ENCODE measurements at regions not wholly inside any gene's neighbourhood (a gene's known extent, or its start where the extent isn't known, plus 50 kb on each side); places are given as distances from the start of the nearest gene placed in this dataset.

DNA sequence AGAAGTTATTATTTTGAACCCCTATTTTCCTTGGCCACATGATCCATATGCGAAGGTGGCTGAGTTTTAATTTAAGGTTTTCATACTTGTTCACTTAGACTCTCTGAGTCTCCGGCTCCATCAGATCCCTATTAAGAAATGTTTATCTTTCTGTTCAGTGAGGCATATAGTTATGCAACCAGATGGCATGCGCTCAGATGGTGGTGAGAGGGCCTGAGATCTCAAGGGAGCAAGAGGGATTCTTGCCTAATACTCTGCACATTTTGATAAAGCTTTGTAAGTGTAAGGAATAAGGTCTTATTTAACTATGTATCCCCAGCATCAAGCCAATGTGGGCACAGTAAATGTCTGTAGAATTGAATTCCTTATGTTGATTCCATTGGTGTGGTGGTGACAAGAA lies 78.9 kb upstream of the DPH6 start:
- TF ChIP-seq CREM (IDR thresholded peaks at IDR 0.05; ENCODE audit: low read depth) (no peak), BHLHE40 (IDR thresholded peaks at IDR 0.05; ENCODE audit: borderline replicate concordance in 1 of 2, low read depth in 2 of 2, low read length in 1 of 2) (no peak)
- TF ChIP-seq, protein P1, sequence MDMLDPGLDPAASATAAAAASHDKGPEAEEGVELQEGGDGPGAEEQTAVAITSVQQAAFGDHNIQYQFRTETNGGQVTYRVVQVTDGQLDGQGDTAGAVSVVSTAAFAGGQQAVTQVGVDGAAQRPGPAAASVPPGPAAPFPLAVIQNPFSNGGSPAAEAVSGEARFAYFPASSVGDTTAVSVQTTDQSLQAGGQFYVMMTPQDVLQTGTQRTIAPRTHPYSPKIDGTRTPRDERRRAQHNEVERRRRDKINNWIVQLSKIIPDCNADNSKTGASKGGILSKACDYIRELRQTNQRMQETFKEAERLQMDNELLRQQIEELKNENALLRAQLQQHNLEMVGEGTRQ (IDR thresholded peaks at IDR 0.05; ENCODE audit: borderline replicate concordance, low read depth, low read length), result no peak

Measured in GM12878 (cell line).